ENCODE measurements at regions not wholly inside any gene's neighbourhood (a gene's known extent, or its start where the extent isn't known, plus 50 kb on each side); places are given as distances from the start of the nearest gene placed in this dataset.

DNA sequence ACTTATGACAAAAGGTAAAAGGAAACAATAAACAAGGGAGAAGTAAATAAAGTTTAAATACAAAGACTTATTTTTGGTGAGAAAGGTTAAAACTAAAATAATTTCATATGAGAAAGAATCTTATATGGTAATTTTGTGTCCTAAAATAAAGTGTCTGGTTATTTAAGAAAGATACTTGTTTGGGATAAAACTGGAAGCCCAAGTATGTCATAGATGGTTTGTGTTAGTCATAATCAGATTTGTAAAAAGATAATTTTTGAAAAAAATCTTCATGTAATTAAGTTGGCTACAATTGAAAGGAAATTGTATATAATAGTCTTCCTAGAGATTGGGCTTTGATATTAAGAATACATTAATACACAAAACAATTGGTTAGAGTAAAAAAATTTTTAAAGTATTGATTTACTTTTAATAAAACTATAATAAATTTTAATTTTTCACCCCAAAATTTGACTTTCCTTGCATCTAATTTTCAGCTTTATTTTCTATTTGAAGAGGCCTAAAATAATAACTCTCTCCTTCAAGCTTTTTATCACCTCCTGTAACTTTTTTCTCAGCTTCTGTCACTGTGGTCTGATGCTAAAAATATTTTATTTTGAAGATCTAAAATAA lies 315.6 kb downstream of the SLITRK5 start:
- ChIA-PET CTCF (no interaction called here), POLR2A (no interaction called here)
- no peaks in the 10 kb centered on the region for H3K9me3 ChIP-seq (ENCODE audit: control extremely low read depth in 1 of 5, control insufficient read depth in 4 of 5, insufficient read depth in 2 of 5, low read depth in 1 of 5, low read length in 4 of 5)

GRCh38 chr13:87998081-87998480 lies 326.9 kb downstream of the SLITRK5 start:
- no peak for DNase-seq
- Histone ChIP-seq H3K27me3 (replicated peaks in 2 of 5; ENCODE audit: control insufficient read depth in 4 of 5, insufficient read depth in 5 of 5, low read length in 4 of 5) (no peaks in the 10 kb centered on the region), H3K27ac (ENCODE audit: insufficient read depth in 1 of 2, low read depth in 1 of 2, low read length in 2 of 2, poor library complexity in 1 of 2, severe bottlenecking in 2 of 2) (no peak overlapping the region), H3K4me1 (ENCODE audit: control extremely low read depth in 1 of 4, control insufficient read depth in 4 of 4, insufficient read depth in 4 of 4, low read length in 3 of 4) (no peaks in the 10 kb centered on the region), H3K4me3 (ENCODE audit: control insufficient read depth in 1 of 7, extremely low read depth in 1 of 7, insufficient read depth in 4 of 7, low read depth in 2 of 7, low read length in 6 of 7) (no peak overlapping the region), H3K36me3 (ENCODE audit: control insufficient read depth in 4 of 4, insufficient read depth in 4 of 4, low read length in 3 of 4) (no peaks in the 10 kb centered on the region), H3K9me3 (ENCODE audit: control extremely low read depth in 1 of 5, control insufficient read depth in 4 of 5, insufficient read depth in 2 of 5, low read depth in 1 of 5, low read length in 4 of 5) (no peaks in the 10 kb centered on the region)
- WGBS (ENCODE audit: insufficient coverage), result 100% methylated on average over 1 of the region's 1 CpG
- ChIA-PET POLR2A (no interaction called here), CTCF (no interaction called here)

More for the DNA sequence above, 315.6 kb downstream of the SLITRK5 start:
- Histone ChIP-seq H3K27ac (ENCODE audit: insufficient read depth in 1 of 2, low read depth in 1 of 2, low read length in 2 of 2, poor library complexity in 1 of 2, severe bottlenecking in 2 of 2) (no peak overlapping the region), H3K27me3 (replicated peaks in 2 of 5; ENCODE audit: control insufficient read depth in 4 of 5, insufficient read depth in 5 of 5, low read length in 4 of 5) (no peaks in the 10 kb centered on the region), H3K4me3 (ENCODE audit: control insufficient read depth in 1 of 7, extremely low read depth in 1 of 7, insufficient read depth in 4 of 7, low read depth in 2 of 7, low read length in 6 of 7) (no peak overlapping the region), H3K36me3 (ENCODE audit: control insufficient read depth in 4 of 4, insufficient read depth in 4 of 4, low read length in 3 of 4) (no peaks in the 10 kb centered on the region), H3K4me1 (ENCODE audit: control extremely low read depth in 1 of 4, control insufficient read depth in 4 of 4, insufficient read depth in 4 of 4, low read length in 3 of 4) (no peaks in the 10 kb centered on the region)
- no peak for DNase-seq

DNA sequence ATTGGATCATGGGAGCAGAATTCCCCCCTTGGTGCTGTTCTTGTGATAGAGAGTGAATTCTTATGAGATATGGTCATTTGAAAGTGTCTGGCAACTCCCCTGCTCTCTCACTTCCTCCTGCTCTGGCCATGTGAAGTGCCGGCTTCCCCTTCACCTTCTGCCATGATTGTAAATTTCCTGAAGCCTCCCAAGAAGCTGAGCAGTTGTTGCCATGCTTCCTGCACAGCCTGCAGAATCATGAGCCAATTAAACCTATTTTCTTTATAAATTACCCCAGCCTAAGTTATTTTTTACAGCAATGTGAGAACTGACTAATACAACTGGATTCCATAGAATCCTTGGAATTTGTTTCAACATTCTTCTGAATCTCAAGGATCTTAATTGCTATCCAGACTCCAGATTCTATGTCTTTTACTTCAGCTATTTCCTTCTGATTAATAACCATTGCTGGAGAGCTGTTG lies 328.1 kb downstream of the SLITRK5 start:
- H3K36me3 ChIP-seq (ENCODE audit: control insufficient read depth in 4 of 4, insufficient read depth in 4 of 4, low read length in 3 of 4), result no peaks in the 10 kb centered on the region
- WGBS (ENCODE audit: insufficient coverage), result 67% methylated on average over 1 of the region's 1 CpG
- no peaks in the 10 kb centered on the region for H3K27me3 ChIP-seq (replicated peaks in 2 of 5; ENCODE audit: control insufficient read depth in 4 of 5, insufficient read depth in 5 of 5, low read length in 4 of 5)
- CTCF ChIA-PET, result interaction anchor here (1.8 kb wide), 1 partner anchor 15 kb away, joined by 4 read pairs; no protein-coding TSS in a partner anchor
- H3K4me1 ChIP-seq (ENCODE audit: control extremely low read depth in 1 of 4, control insufficient read depth in 4 of 4, insufficient read depth in 4 of 4, low read length in 3 of 4), result no peaks in the 10 kb centered on the region
- no peaks in the 10 kb centered on the region for H3K9me3 ChIP-seq (ENCODE audit: control extremely low read depth in 1 of 5, control insufficient read depth in 4 of 5, insufficient read depth in 2 of 5, low read depth in 1 of 5, low read length in 4 of 5)
- POLR2A ChIA-PET, result interaction anchor here (0.5 kb wide), 1 partner anchor 488 kb away, joined by 4 read pairs; no protein-coding TSS in a partner anchor
- H3K4me3 ChIP-seq (ENCODE audit: control insufficient read depth in 1 of 7, extremely low read depth in 1 of 7, insufficient read depth in 4 of 7, low read depth in 2 of 7, low read length in 6 of 7), result no peak overlapping the region
- no peak for DNase-seq
- H3K27ac ChIP-seq (ENCODE audit: insufficient read depth in 1 of 2, low read depth in 1 of 2, low read length in 2 of 2, poor library complexity in 1 of 2, severe bottlenecking in 2 of 2), result no peak overlapping the region

DNA sequence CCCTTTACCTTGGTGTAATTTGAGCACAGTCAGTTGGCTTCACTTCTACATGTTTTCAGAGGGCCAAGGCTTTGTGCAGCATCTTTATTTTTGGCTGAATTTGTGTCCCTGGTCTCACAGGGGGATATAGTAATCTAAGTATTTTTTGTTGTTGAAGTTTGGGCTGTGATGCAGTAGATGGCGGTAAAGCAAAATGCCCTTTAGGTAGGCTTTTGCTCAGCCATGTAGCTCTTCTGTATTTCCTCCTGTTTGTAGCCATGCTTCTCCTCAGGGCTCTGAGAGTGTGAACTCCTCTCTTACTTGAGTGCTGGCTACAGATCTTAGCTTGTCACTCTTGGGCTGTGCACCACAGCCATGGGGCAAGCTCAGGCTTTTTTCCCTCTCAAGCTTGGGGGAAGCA lies 328.6 kb downstream of the SLITRK5 start:
- DNase-seq, result peak; percentile 4 to 11 (median 8)
- POLR2A ChIA-PET, result interaction anchor here (0.5 kb wide), 1 partner anchor 488 kb away, joined by 4 read pairs; no protein-coding TSS in a partner anchor
- Histone ChIP-seq H3K9me3 (ENCODE audit: control extremely low read depth in 1 of 5, control insufficient read depth in 4 of 5, insufficient read depth in 2 of 5, low read depth in 1 of 5, low read length in 4 of 5) (no peaks in the 10 kb centered on the region), H3K27ac (ENCODE audit: insufficient read depth in 1 of 2, low read depth in 1 of 2, low read length in 2 of 2, poor library complexity in 1 of 2, severe bottlenecking in 2 of 2) (no peak overlapping the region), H3K4me3 (ENCODE audit: control insufficient read depth in 1 of 7, extremely low read depth in 1 of 7, insufficient read depth in 4 of 7, low read depth in 2 of 7, low read length in 6 of 7) (no peak overlapping the region), H3K27me3 (replicated peaks in 2 of 5; ENCODE audit: control insufficient read depth in 4 of 5, insufficient read depth in 5 of 5, low read length in 4 of 5) (no peaks in the 10 kb centered on the region), H3K4me1 (ENCODE audit: control extremely low read depth in 1 of 4, control insufficient read depth in 4 of 4, insufficient read depth in 4 of 4, low read length in 3 of 4) (no peaks in the 10 kb centered on the region), H3K36me3 (ENCODE audit: control insufficient read depth in 4 of 4, insufficient read depth in 4 of 4, low read length in 3 of 4) (no peaks in the 10 kb centered on the region)
- WGBS (ENCODE audit: insufficient coverage), result no CpG with 5 or more reads among the region's 1 CpG
- CTCF ChIA-PET, result interaction anchor here (1.3 to 1.8 kb wide), 2 partner anchors 9 to 14 kb away, joined by 3 to 4 read pairs; no protein-coding TSS in a partner anchor

DNA sequence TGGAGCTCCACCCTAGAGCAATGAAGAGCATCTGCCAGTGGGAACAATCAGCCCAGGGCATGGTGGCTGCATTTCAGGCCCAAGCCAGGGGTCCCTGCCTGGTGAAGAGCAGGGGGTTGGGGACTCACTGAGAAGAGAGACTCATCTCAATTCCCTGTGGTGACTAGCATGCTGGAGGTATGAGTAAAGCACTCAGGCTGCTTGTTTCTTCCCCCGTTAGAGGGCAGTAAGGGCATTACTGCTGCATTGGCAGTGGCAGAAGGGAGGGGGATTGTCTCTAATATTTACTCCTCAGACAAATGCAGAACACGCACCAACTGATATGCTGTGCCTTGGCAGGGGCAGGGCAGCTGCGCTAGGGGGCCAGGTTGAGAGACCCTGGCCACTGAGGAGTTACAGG lies 329.1 kb downstream of the SLITRK5 start:
- ChIA-PET POLR2A (interaction anchor here (0.8 kb wide), 1 partner anchor 19 kb away, joined by 3 read pairs; no protein-coding TSS in a partner anchor), CTCF (interaction anchor here (1.3 to 1.8 kb wide), 2 partner anchors 9 to 14 kb away, joined by 3 to 4 read pairs; no protein-coding TSS in a partner anchor)
- Histone ChIP-seq H3K36me3 (ENCODE audit: control insufficient read depth in 4 of 4, insufficient read depth in 4 of 4, low read length in 3 of 4) (no peaks in the 10 kb centered on the region), H3K27me3 (replicated peaks in 2 of 5; ENCODE audit: control insufficient read depth in 4 of 5, insufficient read depth in 5 of 5, low read length in 4 of 5) (no peaks in the 10 kb centered on the region), H3K4me3 (ENCODE audit: control insufficient read depth in 1 of 7, extremely low read depth in 1 of 7, insufficient read depth in 4 of 7, low read depth in 2 of 7, low read length in 6 of 7) (no peak overlapping the region), H3K4me1 (ENCODE audit: control extremely low read depth in 1 of 4, control insufficient read depth in 4 of 4, insufficient read depth in 4 of 4, low read length in 3 of 4) (no peaks in the 10 kb centered on the region), H3K9me3 (ENCODE audit: control extremely low read depth in 1 of 5, control insufficient read depth in 4 of 5, insufficient read depth in 2 of 5, low read depth in 1 of 5, low read length in 4 of 5) (no peaks in the 10 kb centered on the region), H3K27ac (ENCODE audit: insufficient read depth in 1 of 2, low read depth in 1 of 2, low read length in 2 of 2, poor library complexity in 1 of 2, severe bottlenecking in 2 of 2) (no peak overlapping the region)
- WGBS (ENCODE audit: insufficient coverage), result 79% methylated on average over 2 of the region's 3 CpGs
- DNase-seq, result no peak

DNA sequence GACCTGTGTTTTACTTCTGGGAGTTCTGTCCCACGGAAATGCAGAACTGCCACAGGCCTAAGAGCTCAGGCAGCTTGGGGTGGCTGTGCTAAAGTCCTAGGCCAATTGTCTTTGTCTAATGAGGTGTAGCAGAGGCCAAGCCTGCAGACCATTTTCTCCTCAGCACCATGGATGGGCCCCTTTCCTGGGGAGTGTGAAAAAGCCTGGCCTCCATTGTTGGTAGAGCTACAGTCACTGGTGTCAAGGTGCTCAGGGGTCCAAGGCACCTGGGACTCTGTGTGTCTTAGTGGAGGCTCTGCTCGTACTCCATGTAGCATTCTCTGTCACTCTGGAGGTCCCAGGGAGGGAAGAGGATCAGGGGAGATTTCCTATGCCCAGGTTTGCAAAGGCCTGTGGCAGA lies 329.6 kb downstream of the SLITRK5 start:
- Histone ChIP-seq H3K4me3 (ENCODE audit: control insufficient read depth in 1 of 7, extremely low read depth in 1 of 7, insufficient read depth in 4 of 7, low read depth in 2 of 7, low read length in 6 of 7) (no peak overlapping the region), H3K27me3 (replicated peaks in 2 of 5; ENCODE audit: control insufficient read depth in 4 of 5, insufficient read depth in 5 of 5, low read length in 4 of 5) (no peaks in the 10 kb centered on the region), H3K9me3 (ENCODE audit: control extremely low read depth in 1 of 5, control insufficient read depth in 4 of 5, insufficient read depth in 2 of 5, low read depth in 1 of 5, low read length in 4 of 5) (no peaks in the 10 kb centered on the region), H3K36me3 (ENCODE audit: control insufficient read depth in 4 of 4, insufficient read depth in 4 of 4, low read length in 3 of 4) (no peaks in the 10 kb centered on the region), H3K4me1 (ENCODE audit: control extremely low read depth in 1 of 4, control insufficient read depth in 4 of 4, insufficient read depth in 4 of 4, low read length in 3 of 4) (no peaks in the 10 kb centered on the region), H3K27ac (ENCODE audit: insufficient read depth in 1 of 2, low read depth in 1 of 2, low read length in 2 of 2, poor library complexity in 1 of 2, severe bottlenecking in 2 of 2) (no peak overlapping the region)
- DNase-seq, result no peak
- POLR2A ChIA-PET, result interaction anchor here (0.8 kb wide), 1 partner anchor 18 kb away, joined by 3 read pairs; no protein-coding TSS in a partner anchor
- WGBS (ENCODE audit: insufficient coverage), result 71% methylated on average over 2 of the region's 2 CpGs
- CTCF ChIA-PET, result interaction anchor here (1.3 to 1.8 kb wide), 2 partner anchors 10 to 13 kb away, joined by 3 to 4 read pairs; no protein-coding TSS in a partner anchor

GRCh38 chr13:88005188-88005587 lies 334.0 kb downstream of the SLITRK5 start:
- Histone ChIP-seq H3K4me3 (ENCODE audit: control insufficient read depth in 1 of 7, extremely low read depth in 1 of 7, insufficient read depth in 4 of 7, low read depth in 2 of 7, low read length in 6 of 7) (no peak overlapping the region), H3K9me3 (ENCODE audit: control extremely low read depth in 1 of 5, control insufficient read depth in 4 of 5, insufficient read depth in 2 of 5, low read depth in 1 of 5, low read length in 4 of 5) (no peaks in the 10 kb centered on the region), H3K27ac (ENCODE audit: insufficient read depth in 1 of 2, low read depth in 1 of 2, low read length in 2 of 2, poor library complexity in 1 of 2, severe bottlenecking in 2 of 2) (no peak overlapping the region), H3K27me3 (replicated peaks in 2 of 5; ENCODE audit: control insufficient read depth in 4 of 5, insufficient read depth in 5 of 5, low read length in 4 of 5) (no peaks in the 10 kb centered on the region), H3K36me3 (ENCODE audit: control insufficient read depth in 4 of 4, insufficient read depth in 4 of 4, low read length in 3 of 4) (no peaks in the 10 kb centered on the region), H3K4me1 (ENCODE audit: control extremely low read depth in 1 of 4, control insufficient read depth in 4 of 4, insufficient read depth in 4 of 4, low read length in 3 of 4) (no peaks in the 10 kb centered on the region)
- ChIA-PET CTCF (interaction anchor here (1.2 kb wide), 1 partner anchor 1062 kb away, joined by 3 read pairs; no protein-coding TSS in a partner anchor), POLR2A (no interaction called here)
- 88% methylated on average over 1 of the region's 2 CpGs for WGBS (ENCODE audit: insufficient coverage)
- DNase-seq, result no peak
